Fibroblast of skin of back (primary cell): ENCODE measurements at regions not wholly inside any gene's neighbourhood (a gene's known extent, or its start where the extent isn't known, plus 50 kb on each side); places are given as distances from the start of the nearest gene placed in this dataset.
"Not testable (repeated sequence)": the region's sequence is repeated elsewhere in the genome, so short reads cannot be mapped to it uniquely, and the experiment has no call there.

Experiments
- DNase-seq: peaks from one replicate; pipeline ENCODE4 v3.0.0-alpha.2; 2013

DNA sequence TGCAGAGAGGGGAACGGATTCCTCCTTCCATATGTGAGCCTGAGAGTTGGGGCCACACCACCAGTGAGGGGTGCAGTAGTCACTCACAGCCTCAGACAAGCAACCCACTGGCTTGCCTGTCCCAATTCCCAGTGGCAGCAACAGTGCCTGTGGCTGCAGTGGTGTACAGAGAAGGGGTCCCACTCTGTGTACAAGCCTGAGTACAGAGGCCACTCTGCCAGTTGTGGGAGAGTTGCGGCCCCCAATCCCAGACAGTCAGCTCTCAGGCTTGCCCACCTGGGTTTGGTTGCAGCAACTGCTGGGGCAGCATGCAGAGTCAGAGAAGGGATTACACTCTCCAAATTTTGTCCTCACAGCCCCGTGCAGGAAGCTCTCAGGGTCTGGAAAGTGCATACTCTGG, 133.2 kb upstream of the RFX3 start:
- no peak for DNase-seq

DNA sequence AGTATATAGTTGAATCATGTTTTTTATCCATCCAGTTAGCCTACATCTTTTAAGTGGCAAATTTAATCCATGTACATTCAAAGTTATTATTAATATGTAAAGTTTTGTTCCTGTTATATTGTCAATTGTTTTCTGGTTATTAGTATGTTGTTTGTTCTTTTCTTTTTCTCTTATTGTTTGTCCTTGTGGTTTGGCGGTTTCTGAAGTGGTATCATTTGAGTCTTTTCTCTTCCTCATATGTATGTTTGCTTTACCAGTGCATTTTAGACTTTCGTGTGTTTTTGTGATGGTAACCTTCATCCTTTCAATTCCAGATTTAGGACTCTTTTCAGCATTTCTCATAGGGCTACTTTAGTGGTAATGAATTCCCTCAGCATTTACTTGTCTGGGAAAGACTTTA, 130.4 kb upstream of the RFX3 start:
- DNase-seq = no peak

DNA sequence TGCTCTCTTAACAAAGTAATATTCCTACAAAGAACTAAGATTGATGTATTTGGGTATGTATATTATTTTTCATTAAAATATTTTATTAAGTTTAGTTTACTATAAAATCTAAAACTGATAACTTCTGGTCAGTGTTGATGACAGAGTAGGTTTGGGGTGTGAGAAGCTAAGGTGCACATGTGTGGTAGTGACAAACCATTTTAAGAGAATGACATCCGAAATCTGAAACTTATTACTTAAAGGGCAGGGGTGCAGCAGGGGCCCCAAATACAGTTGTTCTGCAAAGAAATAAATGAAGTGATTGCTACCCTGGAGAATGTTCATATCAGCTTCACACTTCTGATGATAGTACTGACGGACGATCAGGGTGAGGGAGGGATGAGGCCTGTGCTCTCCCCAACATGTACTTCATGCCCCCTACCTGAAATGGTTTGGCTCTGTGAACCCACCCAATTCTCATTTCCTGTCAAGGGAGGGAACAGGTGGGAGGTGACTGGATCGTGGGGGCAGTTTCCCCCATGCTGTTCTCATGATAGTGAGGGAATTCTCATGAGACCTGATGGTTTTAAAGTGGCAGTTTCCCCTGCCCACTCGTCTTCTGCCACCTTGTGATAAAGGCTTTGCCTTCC, 125.3 kb upstream of the RFX3 start:
- DNase-seq = no peak

DNA sequence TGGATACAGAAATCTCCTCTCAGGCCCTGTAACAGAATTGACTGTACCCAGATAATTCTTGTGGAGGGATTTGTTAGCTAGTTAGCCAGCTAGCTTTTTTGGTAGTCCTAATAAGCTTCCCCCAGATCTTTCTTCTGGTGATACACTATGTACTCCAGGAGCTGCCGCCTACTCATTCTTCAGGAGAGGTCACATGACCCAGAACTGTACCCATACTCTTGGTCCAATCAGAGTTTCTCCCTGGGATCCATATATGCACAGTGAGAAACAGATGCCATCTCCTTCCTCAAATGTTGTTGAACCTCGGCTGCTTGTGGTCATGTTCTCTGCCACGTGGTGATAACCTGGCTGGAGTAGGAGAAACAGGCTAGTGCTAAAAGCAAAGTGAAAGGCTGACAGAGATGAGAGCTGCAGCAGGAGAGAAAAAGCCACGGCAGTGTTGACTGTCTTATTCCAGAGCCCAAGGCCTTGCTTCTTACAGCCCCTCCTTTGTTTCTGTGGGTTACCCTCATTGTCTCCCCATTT, 123.0 kb upstream of the RFX3 start:
- no peak for DNase-seq

DNA sequence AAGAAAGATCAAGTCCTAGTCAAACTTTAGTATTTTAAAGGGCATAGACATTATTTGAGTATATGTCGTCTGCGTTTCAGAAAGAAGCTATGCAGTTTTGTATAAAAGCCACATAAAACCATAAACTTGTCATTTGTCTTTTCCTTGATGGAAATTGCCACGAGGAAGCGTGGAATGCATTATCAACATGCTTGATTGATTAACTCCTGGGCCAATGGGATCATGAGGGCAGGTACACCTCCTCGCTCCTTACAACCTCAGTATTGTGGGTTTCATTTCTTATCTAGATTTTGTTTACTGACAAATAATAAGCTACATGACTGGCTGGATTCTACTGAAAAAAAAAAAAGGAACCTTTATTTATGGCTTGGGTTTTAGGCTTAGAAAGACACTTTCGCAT, 122.5 kb upstream of the RFX3 start:
- no peak for DNase-seq

DNA sequence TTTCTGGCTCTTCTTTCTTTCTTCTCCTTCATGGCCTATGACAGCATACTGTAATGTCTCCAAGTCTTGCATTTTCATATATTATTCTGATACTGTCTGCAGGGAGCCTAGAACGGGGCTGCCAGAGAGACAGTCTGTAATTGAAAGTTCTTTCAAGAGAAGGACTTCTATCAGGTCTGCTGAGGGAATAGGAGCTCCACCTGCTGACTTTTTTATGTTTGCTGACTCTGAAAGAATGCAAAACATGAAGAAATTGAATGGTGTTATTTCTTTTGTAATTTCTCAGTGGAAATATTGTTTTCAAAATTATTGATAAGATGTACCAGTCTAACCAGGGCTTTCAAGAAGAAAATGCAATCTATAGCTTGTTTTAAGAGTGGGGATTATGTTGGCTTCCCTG, 121.9 kb upstream of the RFX3 start:
- no peak for DNase-seq

DNA sequence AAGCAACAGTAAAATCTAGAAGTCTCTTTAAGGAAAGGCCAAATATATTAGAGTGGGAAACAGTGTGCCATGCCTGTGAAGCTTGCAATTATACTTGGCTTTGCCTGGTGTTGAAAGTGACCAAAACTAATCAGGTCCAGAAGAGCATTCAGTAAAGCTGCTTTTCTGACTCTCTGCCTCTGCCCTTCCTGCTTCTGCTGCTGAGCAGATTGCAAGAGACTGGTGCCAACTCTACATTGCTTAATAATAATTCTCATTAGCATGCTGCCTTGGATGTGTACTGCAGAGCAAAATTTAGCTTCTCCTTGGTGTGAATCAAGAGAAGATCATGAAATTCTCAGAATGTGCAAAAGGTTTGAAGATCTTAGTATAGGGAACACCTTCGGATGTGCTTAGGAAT, 120.4 kb upstream of the RFX3 start:
- DNase-seq = no peak

DNA sequence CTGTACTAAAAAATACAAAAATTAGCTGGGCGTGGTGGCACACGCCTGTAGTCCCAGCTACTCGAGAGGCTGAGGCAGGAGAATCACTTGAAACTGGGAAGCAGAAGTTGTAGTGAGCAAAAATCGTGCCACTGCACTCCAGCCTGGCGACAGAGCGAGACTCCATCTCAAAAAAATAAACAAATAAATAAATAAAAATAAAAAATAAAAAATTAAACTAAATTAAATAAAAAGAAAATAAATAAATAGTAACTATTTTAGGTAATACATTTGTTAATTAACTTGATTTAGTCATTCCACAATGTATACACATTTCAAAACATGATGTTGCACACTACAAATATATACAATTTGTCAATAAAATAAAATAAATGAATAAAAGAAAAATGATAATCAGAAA, 116.3 kb upstream of the RFX3 start:
- not testable (repeated sequence) for DNase-seq

DNA sequence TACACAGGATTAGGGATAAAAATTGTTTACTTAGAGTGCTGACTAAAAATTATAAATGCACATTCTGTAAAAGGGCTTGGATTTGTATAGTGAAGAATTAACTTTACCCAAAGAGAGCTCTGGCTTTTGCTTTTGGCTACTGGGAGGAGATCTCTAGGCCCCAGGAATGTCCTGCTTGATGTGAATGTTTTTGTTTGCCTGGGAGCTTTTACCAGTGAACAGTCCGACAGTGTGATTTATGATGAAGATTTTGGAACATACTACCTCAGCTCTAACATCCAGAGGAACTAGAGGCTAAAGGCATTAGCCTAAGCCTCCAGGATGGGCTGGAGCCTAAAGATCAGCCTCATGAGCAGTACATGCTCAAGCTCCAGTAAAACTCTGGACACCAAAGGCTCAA, 103.7 kb upstream of the RFX3 start:
- no peak for DNase-seq

DNA sequence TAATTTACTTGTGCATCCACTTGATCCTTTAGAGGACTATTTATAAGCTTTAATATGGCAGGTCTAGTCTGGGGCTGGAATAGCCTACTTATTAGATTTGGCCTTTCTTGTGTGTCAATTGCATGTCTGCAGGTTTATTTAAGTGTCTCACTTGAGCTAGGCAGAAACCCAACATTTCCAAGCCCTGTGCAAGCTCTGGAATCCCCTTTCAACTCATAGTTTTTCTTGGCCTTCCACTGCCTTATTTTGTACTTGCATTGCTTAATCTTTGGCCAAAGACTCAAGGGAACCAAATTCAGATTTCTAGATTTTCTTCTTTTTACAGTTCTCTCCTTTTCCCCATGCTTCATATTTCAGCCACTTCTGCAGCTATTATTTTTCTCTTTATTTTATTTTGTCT, 102.4 kb upstream of the RFX3 start:
- no peak for DNase-seq

DNA sequence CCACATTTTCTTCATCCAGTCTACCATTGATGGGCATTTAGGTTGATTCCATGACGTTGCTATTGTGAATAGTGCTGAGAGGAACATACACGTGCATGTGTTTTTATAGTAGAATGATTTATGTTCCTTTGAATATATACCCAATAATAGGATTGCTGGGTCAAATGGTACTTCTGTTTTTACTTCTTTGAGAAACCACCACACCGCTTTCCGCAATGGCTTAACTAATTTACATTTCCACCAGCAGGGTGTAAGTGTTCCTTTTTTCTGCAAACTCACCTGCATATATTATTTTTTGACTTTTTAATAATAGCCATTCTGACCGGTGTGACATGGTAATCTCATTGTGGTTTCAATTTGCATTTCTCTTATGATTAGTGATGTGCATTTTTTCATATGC, 82.2 kb upstream of the RFX3 start:
- no peak for DNase-seq

DNA sequence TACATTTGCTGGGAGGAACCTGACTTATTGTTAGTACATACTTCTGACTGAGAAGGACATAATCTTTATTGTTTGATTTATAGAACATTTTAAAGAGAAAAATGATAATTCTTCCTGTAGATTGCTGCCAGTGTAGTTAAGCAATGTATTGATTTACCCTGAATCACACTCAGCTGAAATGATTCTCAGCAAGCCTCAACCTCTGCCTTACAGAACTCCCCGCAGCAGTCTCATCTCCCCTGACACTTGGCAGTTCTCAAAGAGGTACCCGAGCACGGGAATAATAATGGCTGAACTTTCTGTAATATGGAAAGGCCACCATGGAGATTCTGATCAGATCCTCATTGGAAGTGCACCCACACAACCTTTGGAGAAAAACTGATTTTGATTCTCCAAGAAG, 74.9 kb upstream of the RFX3 start:
- no peak for DNase-seq

DNA sequence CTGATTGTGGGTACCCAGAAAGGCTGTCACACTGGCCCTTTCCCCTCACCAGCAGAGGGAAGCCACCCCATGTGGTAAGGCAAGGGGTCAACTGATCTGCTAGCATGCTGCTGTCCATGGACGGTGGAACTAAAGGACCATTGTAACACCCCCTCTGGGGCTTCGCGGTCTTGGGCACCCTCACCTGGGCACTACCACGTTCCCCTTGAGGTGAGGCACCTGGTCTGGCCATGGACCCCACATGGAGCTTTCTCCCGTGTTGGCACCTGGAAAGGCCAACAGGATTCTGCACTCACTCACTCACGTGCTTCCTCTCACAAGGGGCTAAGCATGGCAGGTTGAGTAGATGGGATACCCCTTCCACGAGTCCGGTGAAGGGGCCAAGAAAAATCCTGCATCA, 72.0 kb upstream of the RFX3 start:
- DNase-seq = no peak

DNA sequence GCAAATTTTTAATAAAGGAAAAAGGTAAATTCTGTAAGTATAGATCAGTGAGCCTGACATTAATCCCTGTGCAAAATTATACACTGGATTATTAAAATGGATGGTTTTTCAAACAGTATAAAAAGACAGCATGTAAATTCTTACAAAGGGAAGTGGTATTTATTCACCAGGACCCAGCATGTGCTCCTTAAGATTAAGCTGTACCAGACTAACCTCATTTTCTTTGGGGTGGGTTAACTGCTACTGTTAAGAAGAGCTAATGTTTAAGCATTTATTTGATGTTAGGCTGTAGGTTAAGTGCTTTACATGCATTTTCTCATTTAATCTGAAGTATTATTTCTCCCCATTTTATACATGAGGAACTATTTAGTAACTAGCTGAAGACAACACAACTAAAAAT, 60.3 kb upstream of the RFX3 start:
- no peak for DNase-seq

DNA sequence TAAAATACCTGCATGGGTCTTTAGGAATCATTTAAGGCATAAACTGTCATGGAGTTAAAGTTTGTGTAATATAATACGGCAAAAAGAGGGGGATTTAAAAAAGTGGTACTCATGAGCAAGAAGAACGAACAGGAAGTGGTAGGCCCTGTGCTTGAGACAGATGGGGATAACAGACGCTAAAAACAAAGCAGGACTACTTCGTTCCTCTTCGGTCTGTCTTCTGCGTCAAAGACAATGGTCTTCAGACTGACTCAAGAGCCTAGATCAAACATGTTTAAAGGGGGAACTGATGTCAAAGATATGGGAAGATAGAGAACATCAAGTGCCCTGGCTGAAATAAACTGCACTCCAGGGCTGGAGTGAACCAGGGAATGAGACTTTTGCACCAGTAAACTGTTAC, 59.8 kb upstream of the RFX3 start:
- DNase-seq = no peak

DNA sequence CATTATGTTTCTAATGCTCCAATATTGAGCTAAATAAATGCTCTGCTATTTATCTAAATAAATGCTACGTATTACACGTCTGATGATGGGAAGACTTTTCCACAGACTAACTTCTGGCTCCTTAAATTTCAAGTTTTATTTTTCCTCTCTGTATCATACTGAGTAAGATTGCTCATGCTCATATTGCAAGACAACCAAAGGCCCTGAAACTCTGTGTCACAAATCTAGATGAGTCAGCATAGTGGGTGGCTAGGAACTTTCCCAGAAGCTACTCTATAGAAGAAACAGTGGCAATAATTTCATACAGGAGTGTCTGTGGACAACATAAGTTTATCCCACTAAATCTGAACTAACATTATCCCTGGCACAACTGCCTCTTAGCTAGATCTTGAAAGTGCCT, 53.0 kb upstream of the RFX3 start:
- DNase-seq = peak; percentile 42

DNA sequence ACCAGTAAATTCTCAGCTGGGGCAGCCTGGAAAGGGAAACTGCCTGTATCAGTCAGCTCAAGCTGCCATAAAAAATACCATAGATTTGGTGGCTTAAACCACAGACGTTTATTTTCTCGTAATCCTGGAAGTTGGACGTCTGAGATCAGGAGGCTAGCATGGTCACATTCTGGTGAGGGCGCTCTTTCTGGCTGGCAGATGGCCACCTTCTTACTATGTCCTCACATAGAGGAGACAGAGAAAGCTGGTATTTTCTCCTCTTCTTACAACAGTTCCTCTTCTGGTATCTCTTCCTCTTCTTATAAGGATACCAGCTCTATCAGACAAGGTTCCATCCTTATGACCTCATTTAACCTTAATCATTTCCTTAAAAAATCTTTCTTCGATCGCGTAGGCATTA, 50.5 kb upstream of the RFX3 start:
- no peak for DNase-seq

DNA sequence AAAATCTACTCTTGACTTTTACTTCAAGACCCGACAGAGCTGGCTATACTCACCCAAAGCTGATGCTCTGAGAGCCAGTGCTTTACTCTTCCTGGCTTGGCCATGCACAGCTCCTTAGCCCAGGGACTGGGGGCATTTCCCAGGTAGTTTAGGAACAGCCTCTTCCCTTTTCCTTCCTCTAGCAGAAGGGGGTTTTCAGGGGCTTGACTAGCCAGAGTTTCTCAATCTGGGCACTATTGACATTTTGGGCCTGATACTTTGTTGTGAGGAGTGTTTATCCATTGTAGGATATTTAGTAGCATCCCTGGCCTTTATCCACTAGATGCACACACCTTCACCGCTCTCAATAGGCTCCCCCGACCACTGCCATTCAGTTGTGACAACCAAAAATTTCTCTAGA, 50.0 kb upstream of the RFX3 start:
- DNase-seq = no peak
